HL-60 (cell line): ENCODE measurements at regions not wholly inside any gene's neighbourhood (a gene's known extent, or its start where the extent isn't known, plus 50 kb on each side); places are given as distances from the start of the nearest gene placed in this dataset.

ENCODE experiments used
- DNase-seq, 2 experiments: peaks; one replicate each; pipeline ENCODE4 v3.0.0-alpha.2; 2010 to 2020; ENCODE audit warnings: low read depth in 1 of 2, low spot score in 1 of 2
- H3K27ac ChIP-seq: fragments of 250-450 bp; sonication (Bioruptor Pico); replicated peaks from 2 replicates; pipeline ENCODE4 v1.5.1; 2020; ENCODE audit warnings: mild to moderate bottlenecking, moderate library complexity
- H3K27me3 ChIP-seq: fragments of 250-450 bp; sonication (Bioruptor Pico); 2 replicates; pipeline ENCODE4 v1.5.1; 2021; ENCODE audit warnings: mild to moderate bottlenecking, moderate library complexity; ENCODE audit not compliant: insufficient read depth, poor library complexity, severe bottlenecking
- H3K4me3 ChIP-seq: replicated peaks from 2 replicates; pipeline ENCODE4 v1.5.1; 2011; ENCODE audit warnings: mild to moderate bottlenecking, control low read depth, low read length; ENCODE audit not compliant: insufficient read depth
- GABPA ChIP-seq: IDR thresholded peaks from 2 replicates; pipeline ENCODE4 v1.6.1; 2012; ENCODE audit warnings: low read depth
- POLR2AphosphoS5 ChIP-seq: IDR thresholded peaks from 2 replicates; pipeline ENCODE4 v1.6.1; 2012; ENCODE audit warnings: low read depth
- REST ChIP-seq: IDR thresholded peaks from 2 replicates; pipeline ENCODE4 v1.6.1; 2012; ENCODE audit warnings: low read depth; ENCODE audit not compliant: insufficient replicate concordance
- SPI1 ChIP-seq: IDR thresholded peaks from 2 replicates; pipeline ENCODE4 v1.6.1; 2012; ENCODE audit warnings: low read depth, mild to moderate bottlenecking, borderline replicate concordance
- TF ChIP-seq, protein P1 (sequence below): IDR thresholded peaks from one replicate; pipeline ENCODE4 v1.5.1; 2011; ENCODE audit warnings: low read length, control low read depth, inconsistent platforms; ENCODE audit not compliant: insufficient read depth

- no peak for DNase-seq
- TF ChIP-seq REST: no peak
- TF ChIP-seq, protein P1, sequence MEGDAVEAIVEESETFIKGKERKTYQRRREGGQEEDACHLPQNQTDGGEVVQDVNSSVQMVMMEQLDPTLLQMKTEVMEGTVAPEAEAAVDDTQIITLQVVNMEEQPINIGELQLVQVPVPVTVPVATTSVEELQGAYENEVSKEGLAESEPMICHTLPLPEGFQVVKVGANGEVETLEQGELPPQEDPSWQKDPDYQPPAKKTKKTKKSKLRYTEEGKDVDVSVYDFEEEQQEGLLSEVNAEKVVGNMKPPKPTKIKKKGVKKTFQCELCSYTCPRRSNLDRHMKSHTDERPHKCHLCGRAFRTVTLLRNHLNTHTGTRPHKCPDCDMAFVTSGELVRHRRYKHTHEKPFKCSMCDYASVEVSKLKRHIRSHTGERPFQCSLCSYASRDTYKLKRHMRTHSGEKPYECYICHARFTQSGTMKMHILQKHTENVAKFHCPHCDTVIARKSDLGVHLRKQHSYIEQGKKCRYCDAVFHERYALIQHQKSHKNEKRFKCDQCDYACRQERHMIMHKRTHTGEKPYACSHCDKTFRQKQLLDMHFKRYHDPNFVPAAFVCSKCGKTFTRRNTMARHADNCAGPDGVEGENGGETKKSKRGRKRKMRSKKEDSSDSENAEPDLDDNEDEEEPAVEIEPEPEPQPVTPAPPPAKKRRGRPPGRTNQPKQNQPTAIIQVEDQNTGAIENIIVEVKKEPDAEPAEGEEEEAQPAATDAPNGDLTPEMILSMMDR: no peak
- Histone ChIP-seq H3K27ac (no peak overlapping the region), H3K4me3 (no peak overlapping the region), H3K27me3 (no peaks in the 10 kb centered on the region)
Measured at GRCh38 chr1:187733232-187733631, 904.5 kb downstream of the PLA2G4A start.

GRCh38 chr1:187734427-187734826, 905.7 kb downstream of the PLA2G4A start:
- no peak overlapping the region for H3K27ac ChIP-seq
- TF ChIP-seq SPI1 (no peak), POLR2AphosphoS5 (no peak), GABPA (no peak), REST (no peak)
- TF ChIP-seq, protein P1: no peak
- no peaks in the 10 kb centered on the region for H3K27me3 ChIP-seq
- no peak overlapping the region for H3K4me3 ChIP-seq
- no peak for DNase-seq

DNA sequence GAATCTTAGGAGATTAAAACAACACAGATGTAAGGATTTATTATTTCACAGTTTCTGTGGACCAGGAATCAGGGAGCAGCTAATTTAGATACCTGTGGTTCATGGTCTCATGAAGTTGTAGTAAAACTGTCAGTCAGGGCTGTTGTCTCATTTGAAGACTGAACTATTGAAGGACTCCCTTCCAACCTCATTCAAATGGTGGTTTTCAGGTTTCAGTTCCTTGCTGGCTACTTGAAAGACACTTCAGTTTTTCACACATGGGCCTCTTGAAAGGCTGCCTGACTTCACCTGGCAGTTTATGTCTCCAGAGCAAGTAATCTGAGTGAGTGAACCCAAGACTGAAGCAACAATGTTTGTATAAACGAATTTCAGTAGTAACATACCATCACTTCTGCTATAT, 915.9 kb downstream of the PLA2G4A start:
- Histone ChIP-seq H3K27ac (no peak overlapping the region), H3K27me3 (no peaks in the 10 kb centered on the region), H3K4me3 (no peak overlapping the region)
- TF ChIP-seq POLR2AphosphoS5 (no peak), SPI1 (no peak), GABPA (no peak), REST (no peak)
- TF ChIP-seq, protein P1: no peak
- DNase-seq: no peak
